ENCODE measurements at regions not wholly inside any gene's neighbourhood (a gene's known extent, or its start where the extent isn't known, plus 50 kb on each side); places are given as distances from the start of the nearest gene placed in this dataset.

GRCh38 chr16:86334079-86334635 lies 176.2 kb upstream of the FOXF1 start:
- H3K4me3 ChIP-seq (replicated peaks in 1 of 3; ENCODE audit: insufficient read depth in 1 of 3, low read depth in 1 of 3, low read length in 3 of 3) = no peak overlapping the region
- FAIRE-seq (no peak), DNase-seq (ENCODE audit: low read depth, low spot score) (no peak)
- H3K9me3 ChIP-seq (replicated peaks; ENCODE audit: control insufficient read depth, insufficient read depth, low read length) = no peaks in the 10 kb centered on the region
- no TSS peak for BruUV-seq (replicated peaks)
- H3K9me1 ChIP-seq (replicated peaks; ENCODE audit: control insufficient read depth, extremely low read depth, insufficient read depth, low read length) = no peaks in the 10 kb centered on the region
- no peak overlapping the region for H3K27ac ChIP-seq (ENCODE audit: insufficient read depth, low read depth, low read length)
- TF ChIP-seq POLR2A (IDR thresholded peaks at IDR 0.05; ENCODE audit: low read depth, low read length) (no peak), FOS (IDR thresholded peaks at IDR 0.05; ENCODE audit: borderline replicate concordance, insufficient read depth, low read length) (no peak), CTCF (IDR thresholded peaks at IDR 0.05; ENCODE audit: extremely low read depth in 1 of 2, insufficient read depth in 1 of 2, low read depth in 1 of 2, low read length in 2 of 2) (no peak), POLR2AphosphoS5 (IDR thresholded peaks at IDR 0.05; ENCODE audit: insufficient read depth, low read depth, low read length) (no peak), GATA2 (IDR thresholded peaks at IDR 0.05; ENCODE audit: insufficient read depth, insufficient read length, low read depth, low read length) (no peak), JUN (IDR thresholded peaks at IDR 0.05; ENCODE audit: borderline replicate concordance, insufficient read depth, insufficient read length, low read depth) (no peak), MAX (IDR thresholded peaks at IDR 0.05; ENCODE audit: insufficient read depth, insufficient read length) (no peak), EZH2 (IDR thresholded peaks at IDR 0.05; ENCODE audit: borderline replicate concordance, low read depth, low read length, severe bottlenecking) (no peak), MYC (IDR thresholded peaks at IDR 0.05; ENCODE audit: low read depth, low read length) (no peak)
- intact Hi-C loops (cut with micrococcal nuclease) (no loop called here), dilution Hi-C loops (cut with MboI; ENCODE audit: extremely low pct_ligation_motif_present, low sequenced_read_pairs) (no loop called here)
- ChIA-PET CTCF (interaction anchor here (0.6 kb wide), 1 partner anchor 10 kb away, joined by 3 read pairs; no protein-coding TSS in a partner anchor), POLR2A (no interaction called here)
- no peak overlapping the region for H2AFZ ChIP-seq (ENCODE audit: low read depth, low read length)
- H3K9ac ChIP-seq (replicated peaks; ENCODE audit: extremely low read depth, insufficient read depth, low read length) = no peak overlapping the region
- H3K27me3 ChIP-seq (ENCODE audit: control insufficient read depth in 2 of 2, insufficient read depth in 2 of 2, low read length in 2 of 2) = peaks cover 32% of the 10 kb centered on the region in 2 experiments
- H3K36me3 ChIP-seq (ENCODE audit: control insufficient read depth in 2 of 2, extremely low read depth in 1 of 2, insufficient read depth in 2 of 2, low read length in 2 of 2) = no peaks in the 10 kb centered on the region
- no peaks in the 10 kb centered on the region for H4K20me1 ChIP-seq (replicated peaks; ENCODE audit: control insufficient read depth, extremely low read depth, insufficient read depth, low read length)
- H3K79me2 ChIP-seq (ENCODE audit: control insufficient read depth, insufficient read depth, low read length) = no peaks in the 10 kb centered on the region
- H3K4me1 ChIP-seq (ENCODE audit: control insufficient read depth, extremely low read depth, insufficient read depth, low read length) = no peaks in the 10 kb centered on the region
- H3K4me2 ChIP-seq (ENCODE audit: insufficient read depth, low read length) = no peak overlapping the region

Measured in endothelial cell of umbilical vein (primary cell).